ENCODE measurements at regions not wholly inside any gene's neighbourhood (a gene's known extent, or its start where the extent isn't known, plus 50 kb on each side); places are given as distances from the start of the nearest gene placed in this dataset.

DNA sequence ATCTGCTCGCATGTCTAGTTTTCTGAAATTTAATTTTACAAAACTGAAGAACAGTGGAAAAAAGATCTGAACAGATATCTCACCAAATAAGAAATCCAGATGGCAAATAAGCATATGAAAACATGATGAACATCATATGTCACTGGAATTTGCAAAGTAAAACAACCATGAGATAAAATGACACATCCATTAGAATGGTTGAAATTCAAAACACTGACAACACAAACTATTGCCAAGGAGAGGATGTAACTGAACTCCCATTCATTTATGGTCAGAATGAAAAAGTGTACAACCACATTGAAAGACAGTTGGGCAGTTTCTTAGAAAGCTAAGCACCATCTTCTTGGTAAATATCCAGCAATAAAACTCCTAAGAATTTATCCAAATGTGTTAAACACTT is 312.7 kb upstream of the NCAM2 start:
- Mint-ChIP-seq H3K27me3 (ENCODE audit: low read depth) (no peaks in the 10 kb centered on the region), H3K9me3 (peaks cover 6 to 7% of the 10 kb centered on the region in 2 donors), H3K4me3 (no peak overlapping the region), H3K36me3 (ENCODE audit: insufficient read depth in 2 of 2) (no peaks in the 10 kb centered on the region), H3K27ac (no peak overlapping the region), H3K4me1 (ENCODE audit: low read depth) (no peaks in the 10 kb centered on the region)
- DNase-seq (no peak), ATAC-seq (replicated peaks in 1 of 2) (no peak)

DNA sequence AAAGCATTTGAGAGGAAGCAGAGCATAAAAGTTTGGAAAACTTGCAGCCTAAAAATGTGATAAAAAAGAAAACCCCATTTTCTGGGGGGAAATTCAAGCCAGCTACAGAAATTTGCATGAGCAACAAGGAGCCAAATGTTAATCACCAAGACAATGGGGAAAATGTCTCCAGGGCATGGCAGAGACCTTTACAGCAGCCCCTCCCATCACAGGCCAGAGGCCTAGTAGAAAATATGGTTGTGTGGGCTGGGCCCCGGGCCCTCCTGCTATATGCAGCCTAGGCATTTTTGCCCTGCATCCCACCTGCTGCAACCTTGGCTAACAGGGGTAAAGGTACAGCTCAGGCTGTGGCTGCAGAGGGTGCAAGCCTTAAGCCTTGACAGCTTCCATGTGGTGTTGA is 299.6 kb upstream of the NCAM2 start:
- no peak overlapping the region for H3K27ac Mint-ChIP-seq
- no peaks in the 10 kb centered on the region for H3K4me1 Mint-ChIP-seq (ENCODE audit: low read depth)
- ATAC-seq (replicated peaks in 1 of 2) (no peak), DNase-seq (no peak)
- H3K4me3 Mint-ChIP-seq, result no peak overlapping the region
- H3K9me3 Mint-ChIP-seq, result peaks cover 5 to 6% of the 10 kb centered on the region in 2 donors
- H3K27me3 Mint-ChIP-seq (ENCODE audit: low read depth), result no peaks in the 10 kb centered on the region
- peaks cover 0 to 2% of the 10 kb centered on the region in 2 donors for H3K36me3 Mint-ChIP-seq (ENCODE audit: insufficient read depth in 2 of 2)

DNA sequence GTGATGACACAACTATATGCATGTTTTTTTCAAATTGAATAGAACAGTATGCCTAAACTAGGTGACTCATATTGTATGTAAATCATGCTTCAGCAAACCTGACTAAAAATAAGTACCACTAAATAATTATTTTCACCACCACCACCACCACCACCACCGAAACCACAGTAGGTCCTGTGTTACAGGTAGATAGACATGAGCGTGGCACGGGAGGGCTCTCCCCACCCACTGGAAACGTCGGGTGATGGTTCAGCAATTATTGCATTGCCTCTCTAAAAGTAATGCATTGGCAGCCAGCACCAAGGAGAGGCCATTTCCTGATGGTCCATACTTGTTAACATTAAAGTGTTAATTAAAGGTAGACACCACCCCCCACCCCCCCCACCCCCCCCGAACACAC is 297.0 kb upstream of the NCAM2 start:
- no peak for ATAC-seq (replicated peaks in 1 of 2)
- DNase-seq, result peak in 1 of 2 donors; percentile 0
- no peak overlapping the region for H3K4me3 Mint-ChIP-seq
- no peak overlapping the region for H3K27ac Mint-ChIP-seq
- H3K9me3 Mint-ChIP-seq, result peaks cover 4 to 5% of the 10 kb centered on the region in 2 donors
- H3K27me3 Mint-ChIP-seq (ENCODE audit: low read depth), result no peaks in the 10 kb centered on the region
- peaks cover 0 to 2% of the 10 kb centered on the region in 2 donors for H3K36me3 Mint-ChIP-seq (ENCODE audit: insufficient read depth in 2 of 2)
- no peaks in the 10 kb centered on the region for H3K4me1 Mint-ChIP-seq (ENCODE audit: low read depth)

DNA sequence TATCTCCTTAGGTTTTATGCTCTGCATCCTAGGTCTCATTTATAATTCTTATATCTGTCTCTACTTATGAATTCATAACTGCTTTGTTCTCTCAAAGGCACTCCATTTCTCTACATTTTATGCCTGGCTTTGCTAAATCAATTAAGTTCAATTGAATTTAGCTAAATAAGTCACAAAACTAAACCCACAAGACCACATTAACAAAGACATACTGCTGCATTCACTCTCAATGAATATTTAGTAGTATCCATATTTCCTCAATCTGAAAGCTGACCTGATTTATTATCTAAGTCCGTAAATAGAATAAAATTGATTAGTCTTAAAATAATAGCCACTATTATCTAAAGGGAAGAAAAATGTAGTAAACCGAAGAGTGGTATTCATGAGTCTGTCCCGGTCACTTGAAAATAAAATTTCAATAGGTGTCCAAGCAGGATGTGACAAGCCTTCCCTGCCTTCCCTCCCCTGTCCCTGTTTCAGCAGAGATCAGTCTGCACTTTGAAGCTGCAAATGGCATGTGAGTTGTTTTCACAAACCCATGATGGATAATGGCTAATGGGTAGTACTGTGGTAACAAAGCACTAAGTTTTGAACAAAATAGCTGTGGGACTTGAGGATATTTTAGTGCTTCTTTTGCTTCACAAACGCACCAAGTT is 295.0 kb upstream of the NCAM2 start:
- DNase-seq (no peak), ATAC-seq (replicated peaks in 1 of 2) (no peak)
- peaks cover 0 to 2% of the 10 kb centered on the region in 2 donors for H3K36me3 Mint-ChIP-seq (ENCODE audit: insufficient read depth in 2 of 2)
- peaks cover 1 to 3% of the 10 kb centered on the region in 2 donors for H3K9me3 Mint-ChIP-seq
- no peaks in the 10 kb centered on the region for H3K27me3 Mint-ChIP-seq (ENCODE audit: low read depth)
- no peak overlapping the region for H3K27ac Mint-ChIP-seq
- H3K4me3 Mint-ChIP-seq, result no peak overlapping the region
- no peaks in the 10 kb centered on the region for H3K4me1 Mint-ChIP-seq (ENCODE audit: low read depth)

DNA sequence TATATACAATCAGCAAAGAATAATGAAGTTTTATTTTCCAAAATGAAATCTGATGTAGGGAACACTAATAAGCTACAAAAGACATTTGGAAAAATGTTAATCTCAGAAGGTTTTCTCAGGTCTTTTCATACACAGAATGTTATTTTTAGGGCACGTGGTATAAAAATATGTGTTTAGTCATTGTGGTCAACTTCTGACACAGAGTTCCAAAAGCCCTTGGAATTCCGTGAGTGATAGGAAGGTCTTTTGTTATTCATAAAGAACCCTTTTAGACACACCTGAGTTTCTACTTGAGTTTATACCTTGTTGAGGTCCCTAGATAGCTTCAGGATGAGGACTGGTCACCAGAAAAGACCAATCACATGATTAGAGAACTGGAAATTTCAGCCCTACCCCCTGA is 277.6 kb upstream of the NCAM2 start:
- peaks cover 0 to 2% of the 10 kb centered on the region in 2 donors for H3K36me3 Mint-ChIP-seq (ENCODE audit: insufficient read depth in 2 of 2)

DNA sequence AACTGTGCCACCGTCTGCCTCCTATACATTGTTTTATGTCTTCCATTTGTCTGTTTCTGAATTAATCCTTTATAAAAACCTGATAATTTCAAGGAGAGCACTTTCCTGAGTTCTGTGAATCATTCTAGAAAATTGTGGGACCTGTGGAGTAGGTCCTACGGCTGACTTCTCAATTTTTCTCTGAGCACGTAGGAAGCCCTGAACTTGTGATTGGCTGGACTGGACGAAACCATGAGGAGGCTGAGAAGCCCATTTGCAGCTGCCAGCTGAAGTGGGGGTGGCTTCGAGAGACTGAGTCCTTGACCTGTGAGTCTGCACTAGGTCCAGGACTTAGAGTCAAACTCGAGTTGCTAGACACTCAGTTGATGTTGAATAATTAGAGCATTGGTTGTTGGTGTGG is 277.1 kb upstream of the NCAM2 start:
- ATAC-seq (replicated peaks in 1 of 2) (no peak), DNase-seq (no peak)
- Mint-ChIP-seq H3K27me3 (ENCODE audit: low read depth) (no peaks in the 10 kb centered on the region), H3K36me3 (ENCODE audit: insufficient read depth in 2 of 2) (peaks cover 0 to 2% of the 10 kb centered on the region in 2 donors), H3K4me1 (ENCODE audit: low read depth) (no peaks in the 10 kb centered on the region), H3K27ac (no peak overlapping the region), H3K4me3 (no peak overlapping the region), H3K9me3 (peaks cover 0 to 5% of the 10 kb centered on the region in 2 donors)

More for the DNA sequence above, 277.6 kb upstream of the NCAM2 start:
- no peaks in the 10 kb centered on the region for H3K27me3 Mint-ChIP-seq (ENCODE audit: low read depth)
- H3K4me3 Mint-ChIP-seq, result no peak overlapping the region
- H3K9me3 Mint-ChIP-seq, result peaks cover 0 to 5% of the 10 kb centered on the region in 2 donors
- H3K27ac Mint-ChIP-seq, result no peak overlapping the region
- no peaks in the 10 kb centered on the region for H3K4me1 Mint-ChIP-seq (ENCODE audit: low read depth)
- DNase-seq (no peak), ATAC-seq (replicated peaks in 1 of 2) (no peak)

DNA sequence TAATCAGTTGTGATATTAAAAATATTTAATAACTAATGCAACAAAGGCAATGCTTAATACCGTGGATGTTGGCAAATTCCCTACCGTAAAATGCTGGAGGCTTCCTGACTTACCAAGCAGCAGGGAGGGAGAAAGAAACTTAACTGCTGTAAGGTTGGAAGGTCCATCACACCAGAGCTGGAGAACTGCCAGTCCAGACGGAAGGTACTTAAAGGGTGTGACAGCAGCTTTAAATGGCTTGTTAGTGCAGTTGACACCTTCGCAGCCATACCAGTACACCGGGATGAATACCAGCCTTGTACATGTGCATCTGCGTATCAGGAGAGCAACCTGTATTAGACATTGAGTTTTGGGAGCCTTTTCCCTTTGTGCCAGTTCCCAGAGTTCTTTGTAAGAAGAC is 269.5 kb upstream of the NCAM2 start:
- Mint-ChIP-seq H3K4me3 (no peak overlapping the region), H3K27me3 (ENCODE audit: low read depth) (no peaks in the 10 kb centered on the region), H3K4me1 (ENCODE audit: low read depth) (no peaks in the 10 kb centered on the region), H3K36me3 (ENCODE audit: insufficient read depth in 2 of 2) (no peaks in the 10 kb centered on the region), H3K9me3 (peaks cover 5 to 8% of the 10 kb centered on the region in 2 donors), H3K27ac (no peak overlapping the region)
- DNase-seq (no peak), ATAC-seq (replicated peaks in 1 of 2) (no peak)

DNA sequence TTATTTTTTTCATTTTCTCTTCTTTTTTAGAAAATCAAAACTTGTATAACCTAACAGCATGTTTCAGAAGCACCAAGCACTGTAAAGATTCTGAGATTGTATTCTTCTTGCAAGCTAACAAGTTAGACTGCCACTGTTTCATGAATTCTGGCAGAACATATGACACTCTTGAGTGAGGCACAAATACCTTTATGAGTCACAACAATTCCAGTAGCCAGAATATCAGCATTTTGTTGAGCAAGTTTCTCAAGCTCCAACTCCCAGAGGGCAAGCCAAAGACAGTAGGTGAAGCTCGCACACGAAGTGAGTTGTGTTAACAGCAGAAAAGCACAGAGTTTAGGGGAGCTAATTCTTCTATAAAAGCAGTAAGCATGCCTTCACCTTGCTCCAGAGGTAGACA is 268.8 kb upstream of the NCAM2 start:
- DNase-seq (no peak), ATAC-seq (replicated peaks in 1 of 2) (no peak)
- Mint-ChIP-seq H3K4me1 (ENCODE audit: low read depth) (no peaks in the 10 kb centered on the region), H3K36me3 (ENCODE audit: insufficient read depth in 2 of 2) (no peaks in the 10 kb centered on the region), H3K4me3 (no peak overlapping the region), H3K9me3 (peaks cover 5 to 8% of the 10 kb centered on the region in 2 donors), H3K27ac (no peak overlapping the region), H3K27me3 (ENCODE audit: low read depth) (no peaks in the 10 kb centered on the region)

DNA sequence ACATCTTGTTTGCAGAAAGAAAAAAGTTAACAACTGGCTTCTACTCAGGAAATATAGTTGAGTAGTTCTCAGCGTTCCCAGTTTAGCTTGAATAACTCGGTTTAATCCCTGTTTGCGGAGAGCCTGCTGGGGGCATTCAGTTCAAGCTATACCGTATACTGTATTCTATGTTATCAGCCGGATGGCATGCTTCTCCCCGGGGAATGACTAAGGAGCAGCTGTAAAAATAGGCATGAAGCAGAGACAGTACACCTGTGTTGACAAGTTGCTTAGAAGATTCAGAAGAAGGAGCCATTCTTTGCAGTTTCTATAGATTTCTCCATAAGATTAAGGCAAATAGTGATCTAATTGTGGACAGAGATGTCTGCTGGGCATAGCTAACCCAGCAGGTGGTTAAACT is 267.8 kb upstream of the NCAM2 start:
- H3K27ac Mint-ChIP-seq, result no peak overlapping the region
- no peak overlapping the region for H3K4me3 Mint-ChIP-seq
- H3K27me3 Mint-ChIP-seq (ENCODE audit: low read depth), result no peaks in the 10 kb centered on the region
- H3K9me3 Mint-ChIP-seq, result peaks cover 5 to 8% of the 10 kb centered on the region in 2 donors
- H3K36me3 Mint-ChIP-seq (ENCODE audit: insufficient read depth in 2 of 2), result no peaks in the 10 kb centered on the region
- no peaks in the 10 kb centered on the region for H3K4me1 Mint-ChIP-seq (ENCODE audit: low read depth)
- ATAC-seq (replicated peaks in 1 of 2), result no peak
- DNase-seq, result no peak

DNA sequence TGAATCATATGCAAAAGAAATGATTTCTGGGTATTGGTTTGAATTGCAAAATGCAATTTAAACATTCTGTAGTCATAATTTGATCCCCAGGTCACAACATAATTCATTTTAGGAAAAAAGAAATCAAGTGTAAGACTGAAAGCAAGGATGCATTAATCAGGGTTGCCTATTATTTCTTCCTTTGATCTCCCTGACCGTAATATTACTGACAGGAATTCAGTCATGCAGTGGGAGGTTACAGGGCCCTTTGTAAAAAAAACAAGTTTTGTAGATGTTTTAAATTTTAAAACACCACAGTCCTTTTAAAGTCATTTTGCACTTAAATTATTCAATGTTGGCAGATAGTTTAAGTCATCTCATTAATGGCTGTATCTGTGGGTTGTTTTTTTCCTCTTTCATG is 263.0 kb upstream of the NCAM2 start:
- ATAC-seq (replicated peaks in 1 of 2) (no peak), DNase-seq (no peak)
- Mint-ChIP-seq H3K4me3 (no peak overlapping the region), H3K27ac (no peak overlapping the region), H3K9me3 (peaks cover 6 to 11% of the 10 kb centered on the region in 2 donors), H3K36me3 (ENCODE audit: insufficient read depth in 2 of 2) (no peaks in the 10 kb centered on the region), H3K4me1 (ENCODE audit: low read depth) (no peaks in the 10 kb centered on the region), H3K27me3 (ENCODE audit: low read depth) (no peaks in the 10 kb centered on the region)

DNA sequence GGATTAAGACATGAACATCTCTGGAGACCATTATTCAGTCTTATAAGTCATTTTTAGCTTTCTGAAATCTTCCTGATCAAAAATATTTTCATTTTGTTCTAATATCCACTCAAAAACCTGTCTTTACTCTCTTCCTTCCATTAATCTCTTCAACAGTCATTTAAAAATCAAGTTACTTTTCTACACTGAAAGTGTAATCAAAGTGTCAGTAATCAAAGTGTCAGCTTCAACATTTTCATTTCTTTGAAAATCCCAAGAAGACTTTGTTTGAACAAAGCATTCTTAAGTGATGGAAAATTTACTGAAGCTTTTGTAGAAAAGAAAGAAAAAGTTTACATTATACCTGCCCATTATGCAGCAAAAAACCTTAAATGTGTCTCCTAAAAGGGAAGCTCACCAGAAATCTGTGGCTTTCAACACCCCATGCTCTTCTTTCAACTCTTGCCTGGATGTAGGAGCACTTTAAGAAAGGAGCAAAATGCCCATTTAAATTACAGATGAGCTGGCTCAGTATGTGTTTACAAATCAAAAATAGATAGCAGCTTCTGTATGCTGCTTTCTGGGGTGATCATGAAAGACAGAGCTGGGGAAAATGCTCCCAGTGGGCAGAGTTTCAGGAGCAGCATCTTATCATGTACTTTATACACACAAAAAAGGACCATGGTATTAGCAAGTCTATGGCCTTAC is 260.8 kb upstream of the NCAM2 start:
- peaks cover 3 to 11% of the 10 kb centered on the region in 2 donors for H3K9me3 Mint-ChIP-seq
- no peaks in the 10 kb centered on the region for H3K27me3 Mint-ChIP-seq (ENCODE audit: low read depth)
- no peak for DNase-seq
- no peak overlapping the region for H3K4me3 Mint-ChIP-seq
- no peaks in the 10 kb centered on the region for H3K36me3 Mint-ChIP-seq (ENCODE audit: insufficient read depth in 2 of 2)
- H3K4me1 Mint-ChIP-seq (ENCODE audit: low read depth), result no peaks in the 10 kb centered on the region
- no peak for ATAC-seq (replicated peaks in 1 of 2)
- H3K27ac Mint-ChIP-seq, result no peak overlapping the region

DNA sequence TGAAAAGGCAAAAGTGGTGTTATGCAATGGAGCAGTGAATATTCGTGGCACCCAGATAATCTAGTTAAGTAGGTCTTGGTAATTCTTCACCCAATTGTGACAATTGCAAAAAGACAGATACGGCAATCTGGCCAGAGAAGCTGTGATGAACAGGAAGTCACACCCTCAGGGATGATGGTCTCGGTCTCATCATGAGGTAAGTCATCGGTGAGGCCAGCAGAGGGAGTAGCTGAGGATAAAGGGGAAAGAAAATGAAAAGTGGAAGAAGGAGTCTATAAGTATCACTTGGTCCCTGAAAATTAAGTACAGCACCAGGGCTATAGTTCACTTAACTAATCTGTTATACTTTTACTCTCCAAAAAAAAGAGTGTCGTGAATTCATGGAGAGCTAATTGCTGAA is 258.8 kb upstream of the NCAM2 start:
- no peaks in the 10 kb centered on the region for H3K36me3 Mint-ChIP-seq (ENCODE audit: insufficient read depth in 2 of 2)
- peaks cover 3 to 11% of the 10 kb centered on the region in 2 donors for H3K9me3 Mint-ChIP-seq
- no peak for ATAC-seq (replicated peaks in 1 of 2)
- no peak for DNase-seq
- no peaks in the 10 kb centered on the region for H3K4me1 Mint-ChIP-seq (ENCODE audit: low read depth)
- H3K27me3 Mint-ChIP-seq (ENCODE audit: low read depth), result no peaks in the 10 kb centered on the region
- H3K4me3 Mint-ChIP-seq, result no peak overlapping the region
- no peak overlapping the region for H3K27ac Mint-ChIP-seq

DNA sequence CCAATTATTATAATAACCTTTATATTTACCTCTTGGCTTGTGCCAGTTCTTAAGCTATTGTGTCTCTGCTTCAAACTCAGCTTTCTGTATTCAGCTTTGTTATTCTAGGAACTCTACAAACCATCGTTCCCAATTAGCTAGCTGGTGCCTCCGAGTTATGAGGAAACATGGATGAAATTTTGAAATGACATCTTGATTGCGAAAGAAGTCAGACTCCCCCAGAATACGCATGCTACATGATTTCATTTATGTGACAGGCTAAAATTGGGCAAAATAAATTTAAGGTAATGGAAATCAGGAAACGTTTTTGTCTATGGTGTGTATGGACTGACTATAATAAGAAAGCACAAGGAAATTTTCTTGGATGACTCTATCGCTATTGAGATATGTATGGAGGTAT is 256.8 kb upstream of the NCAM2 start:
- ATAC-seq (replicated peaks in 1 of 2), result no peak
- no peak overlapping the region for H3K27ac Mint-ChIP-seq
- H3K9me3 Mint-ChIP-seq, result peaks cover 3 to 11% of the 10 kb centered on the region in 2 donors

DNA sequence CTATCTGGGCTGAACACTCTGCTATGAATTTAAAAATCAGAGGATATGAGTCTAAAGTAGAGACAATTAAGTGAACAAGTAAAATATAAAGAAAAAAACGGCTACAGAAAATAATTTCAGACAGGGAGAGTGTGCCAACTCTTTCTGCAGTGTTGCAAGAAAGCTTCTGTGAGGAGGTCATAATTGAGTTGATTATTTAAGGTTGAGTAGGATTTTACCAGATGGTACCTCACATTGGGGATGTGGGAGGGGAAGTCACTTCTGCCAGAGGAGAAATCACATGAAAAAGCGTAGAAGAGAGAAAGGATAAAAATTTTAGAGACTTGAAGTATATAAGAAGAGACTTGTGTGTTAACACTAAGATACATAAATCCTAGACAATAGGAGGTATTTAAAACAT is 238.0 kb upstream of the NCAM2 start:
- Mint-ChIP-seq H3K27me3 (ENCODE audit: low read depth) (no peaks in the 10 kb centered on the region), H3K9me3 (peaks cover 7 to 8% of the 10 kb centered on the region in 2 donors), H3K36me3 (ENCODE audit: insufficient read depth in 2 of 2) (no peaks in the 10 kb centered on the region), H3K4me1 (ENCODE audit: low read depth) (no peaks in the 10 kb centered on the region), H3K27ac (no peak overlapping the region), H3K4me3 (no peak overlapping the region)
- DNase-seq, result no peak
- ATAC-seq (replicated peaks in 1 of 2), result no peak

More for the DNA sequence above, 256.8 kb upstream of the NCAM2 start:
- Mint-ChIP-seq H3K36me3 (ENCODE audit: insufficient read depth in 2 of 2) (no peaks in the 10 kb centered on the region), H3K4me3 (no peak overlapping the region), H3K4me1 (ENCODE audit: low read depth) (no peaks in the 10 kb centered on the region), H3K27me3 (ENCODE audit: low read depth) (no peaks in the 10 kb centered on the region)
- no peak for DNase-seq
